Panc1 (cell line): ENCODE measurements at regions not wholly inside any gene's neighbourhood (a gene's known extent, or its start where the extent isn't known, plus 50 kb on each side); places are given as distances from the start of the nearest gene placed in this dataset.

Source experiments
- CTCF ChIP-seq: fragments of 450-650 bp; IDR thresholded peaks from 2 replicates; pipeline ENCODE4 v1.5.1; 2017; ENCODE audit warnings: mild to moderate bottlenecking
- POLR2AphosphoS5 ChIP-seq: IDR thresholded peaks from 2 replicates; pipeline ENCODE4 v1.6.1; 2012; ENCODE audit warnings: mild to moderate bottlenecking, low read depth, low read length, moderate library complexity
- REST ChIP-seq, 2 experiments: IDR thresholded peaks; 2 replicates each; pipeline ENCODE4 v1.6.1; 2011 to 2012; ENCODE audit warnings: low read depth in 2 of 2, control low read depth in 1 of 2, low read length in 1 of 2, mild to moderate bottlenecking in 1 of 2, moderate library complexity in 1 of 2; ENCODE audit not compliant: insufficient read depth in 1 of 2

GRCh38 chr19:23528376-23528775, 133.1 kb upstream of the ZNF91 start:
- TF ChIP-seq CTCF (no peak), REST (IDR thresholded peaks at IDR 0.05; ENCODE audit: insufficient read depth in 1 of 2, low read depth in 2 of 2, low read length in 1 of 2) (no peak), POLR2AphosphoS5 (no peak)
